WTC11 (cell line): ENCODE measurements at regions not wholly inside any gene's neighbourhood (a gene's known extent, or its start where the extent isn't known, plus 50 kb on each side); places are given as distances from the start of the nearest gene placed in this dataset.

Source experiments
- ATAC-seq: fragments of 200-7000 bp; cut with Tn5 transposase; 2 replicates; pipeline ENCODE4 v1.10.0; 2021; ENCODE audit warnings: mild to moderate bottlenecking, moderate library complexity
- CTCF ChIA-PET: fragments of 300-600 bp; sonication (Branson Sonifier 250); formaldehyde crosslinking; loops from one replicate; lab custom pipeline; 2021; ENCODE audit warnings: antibody characterized with exemption; lab: Charles Lee
- POLR2A ChIA-PET: fragments of 350-600 bp; sonication (Branson Sonifier 250); formaldehyde crosslinking; loops from one replicate; lab custom pipeline; 2021; ENCODE audit warnings: antibody characterized with exemption; lab: Charles Lee
- DNase-seq: peaks from one replicate; pipeline ENCODE4 v3.0.0; 2021; ENCODE audit warnings: low spot score
- H3K27ac Mint-ChIP-seq: 2 replicates; pipeline ENCODE4 v1.8.0; 2021; ENCODE audit warnings: mixed read lengths
- H3K27me3 Mint-ChIP-seq: 2 replicates; pipeline ENCODE4 v1.8.0; 2021; ENCODE audit warnings: low read depth, mild to moderate bottlenecking, moderate library complexity, mixed read lengths
- H3K36me3 Mint-ChIP-seq: 2 replicates; pipeline ENCODE4 v1.8.0; 2021; ENCODE audit warnings: mixed read lengths
- H3K4me1 Mint-ChIP-seq: 2 replicates; pipeline ENCODE4 v1.8.0; 2022; ENCODE audit warnings: mixed read lengths
- H3K4me3 Mint-ChIP-seq: 2 replicates; pipeline ENCODE4 v1.8.0; 2021; ENCODE audit warnings: mild to moderate bottlenecking, moderate library complexity, mixed read lengths
- H3K9me3 Mint-ChIP-seq: 2 replicates; pipeline ENCODE4 v1.8.0; 2021; ENCODE audit warnings: mixed read lengths
- ATF2 ChIP-seq: sonication (generic); formaldehyde crosslinking; IDR thresholded peaks from 2 replicates; pipeline ENCODE4 v1.8.1; 2022; ENCODE audit warnings: low read depth, missing genetic modification reagents, borderline replicate concordance
- E2F4 ChIP-seq: sonication (generic); formaldehyde crosslinking; IDR thresholded peaks from 2 replicates; pipeline ENCODE4 v1.8.1; 2022; ENCODE audit warnings: low read depth, mild to moderate bottlenecking, moderate library complexity, missing genetic modification reagents, borderline replicate concordance
- ELF4 ChIP-seq: sonication (generic); formaldehyde crosslinking; IDR thresholded peaks from 2 replicates; pipeline ENCODE4 v1.8.1; 2022; ENCODE audit warnings: low read depth, mild to moderate bottlenecking, moderate library complexity, missing genetic modification reagents
- ERG ChIP-seq: fragments of 250-450 bp; sonication (Bioruptor Pico); IDR thresholded peaks from 2 replicates; pipeline ENCODE4 v1.8.0; 2021; ENCODE audit warnings: mild to moderate bottlenecking
- ETV6 ChIP-seq: sonication (generic); formaldehyde crosslinking; IDR thresholded peaks from 2 replicates; pipeline ENCODE4 v1.8.1; 2022; ENCODE audit warnings: mild to moderate bottlenecking, missing genetic modification reagents
- FOXK1 ChIP-seq: sonication (generic); formaldehyde crosslinking; IDR thresholded peaks from 2 replicates; pipeline ENCODE4 v1.8.0; 2022; ENCODE audit warnings: mild to moderate bottlenecking, moderate library complexity, missing genetic modification reagents
- GABPB1 ChIP-seq: sonication (generic); formaldehyde crosslinking; IDR thresholded peaks from 2 replicates; pipeline ENCODE4 v1.8.1; 2023; ENCODE audit warnings: mild to moderate bottlenecking, missing genetic modification reagents
- GTF2I ChIP-seq: fragments of 250-450 bp; sonication (Bioruptor Pico); conservative IDR thresholded peaks from 2 replicates; pipeline ENCODE4 v1.4.0; 2021; ENCODE audit warnings: mild to moderate bottlenecking
- HMGA2 ChIP-seq: fragments of 250-450 bp; sonication (Bioruptor Pico); IDR thresholded peaks from 2 replicates; pipeline ENCODE4 v1.4.0; 2021; ENCODE audit warnings: mild to moderate bottlenecking, moderate library complexity
- IRF2 ChIP-seq: sonication (generic); formaldehyde crosslinking; IDR thresholded peaks from 2 replicates; pipeline ENCODE4 v1.8.0; 2022; ENCODE audit warnings: low read depth, missing genetic modification reagents, borderline replicate concordance
- NFE2L1 ChIP-seq: sonication (generic); formaldehyde crosslinking; IDR thresholded peaks from 2 replicates; pipeline ENCODE4 v1.8.1; 2023; ENCODE audit warnings: missing genetic modification reagents
- NR1H2 ChIP-seq: sonication (generic); formaldehyde crosslinking; IDR thresholded peaks from 2 replicates; pipeline ENCODE4 v1.9.0; 2021; ENCODE audit warnings: mild to moderate bottlenecking, moderate library complexity, missing genetic modification reagents
- RELA ChIP-seq: sonication (generic); formaldehyde crosslinking; IDR thresholded peaks from 2 replicates; pipeline ENCODE4 v1.8.1; 2022; ENCODE audit warnings: missing genetic modification reagents, mild to moderate bottlenecking, borderline replicate concordance
- RORB ChIP-seq: fragments of 250-450 bp; sonication (Bioruptor Pico); IDR thresholded peaks from 2 replicates; pipeline ENCODE4 v1.9.0; 2021; ENCODE audit warnings: mild to moderate bottlenecking
- SMAD3 ChIP-seq: sonication (generic); formaldehyde crosslinking; IDR thresholded peaks from 2 replicates; pipeline ENCODE4 v1.8.0; 2022; ENCODE audit warnings: missing genetic modification reagents, mild to moderate bottlenecking, borderline replicate concordance
- SOX15 ChIP-seq: fragments of 250-450 bp; sonication (Bioruptor Pico); IDR thresholded peaks from 2 replicates; pipeline ENCODE4 v1.9.0; 2021; ENCODE audit warnings: mild to moderate bottlenecking
- ZNF263 ChIP-seq: sonication (generic); formaldehyde crosslinking; IDR thresholded peaks from 2 replicates; pipeline ENCODE4 v1.8.1; 2022; ENCODE audit warnings: low read depth, mild to moderate bottlenecking, moderate library complexity, missing genetic modification reagents
- ZNF396 ChIP-seq: fragments of 250-450 bp; sonication (Bioruptor Pico); IDR thresholded peaks from 2 replicates; pipeline ENCODE4 v1.8.0; 2021; ENCODE audit warnings: mild to moderate bottlenecking, moderate library complexity, borderline replicate concordance
- ZSCAN18 ChIP-seq: fragments of 250-450 bp; sonication (Bioruptor Pico); IDR thresholded peaks from 2 replicates; pipeline ENCODE4 v2.1.2; 2022; ENCODE audit warnings: mild to moderate bottlenecking, moderate library complexity
- TF ChIP-seq, protein P1 (sequence below): sonication (generic); formaldehyde crosslinking; IDR thresholded peaks from 2 replicates; pipeline ENCODE4 v1.8.0; 2022; ENCODE audit warnings: mild to moderate bottlenecking, missing genetic modification reagents
- TF ChIP-seq, protein P2 (sequence below): sonication (generic); formaldehyde crosslinking; IDR thresholded peaks from 2 replicates; pipeline ENCODE4 v1.8.1; 2022; ENCODE audit warnings: mild to moderate bottlenecking, missing genetic modification reagents, moderate library complexity, borderline replicate concordance
- TF ChIP-seq, protein P3 (sequence below): sonication (generic); formaldehyde crosslinking; conservative IDR thresholded peaks from 2 replicates; pipeline ENCODE4 v1.8.1; 2022; ENCODE audit warnings: mild to moderate bottlenecking, missing genetic modification reagents

- no peak overlapping the region for H3K4me3 Mint-ChIP-seq
- TF ChIP-seq NR1H2 (CRISPR knock-in tag) (no peak), GABPB1 (no peak), RELA (no peak), RORB (CRISPR knock-in tag) (no peak), SOX15 (CRISPR knock-in tag) (no peak), ZNF263 (CRISPR knock-in tag) (no peak), E2F4 (CRISPR knock-in tag) (no peak), ZNF396 (CRISPR knock-in tag) (no peak), HMGA2 (CRISPR knock-in tag) (no peak), IRF2 (CRISPR knock-in tag) (no peak), FOXK1 (no peak), ATF2 (CRISPR knock-in tag) (no peak), SMAD3 (no peak), GTF2I (CRISPR knock-in tag) (no peak), NFE2L1 (CRISPR knock-in tag) (no peak)
- TF ChIP-seq, protein P1, sequence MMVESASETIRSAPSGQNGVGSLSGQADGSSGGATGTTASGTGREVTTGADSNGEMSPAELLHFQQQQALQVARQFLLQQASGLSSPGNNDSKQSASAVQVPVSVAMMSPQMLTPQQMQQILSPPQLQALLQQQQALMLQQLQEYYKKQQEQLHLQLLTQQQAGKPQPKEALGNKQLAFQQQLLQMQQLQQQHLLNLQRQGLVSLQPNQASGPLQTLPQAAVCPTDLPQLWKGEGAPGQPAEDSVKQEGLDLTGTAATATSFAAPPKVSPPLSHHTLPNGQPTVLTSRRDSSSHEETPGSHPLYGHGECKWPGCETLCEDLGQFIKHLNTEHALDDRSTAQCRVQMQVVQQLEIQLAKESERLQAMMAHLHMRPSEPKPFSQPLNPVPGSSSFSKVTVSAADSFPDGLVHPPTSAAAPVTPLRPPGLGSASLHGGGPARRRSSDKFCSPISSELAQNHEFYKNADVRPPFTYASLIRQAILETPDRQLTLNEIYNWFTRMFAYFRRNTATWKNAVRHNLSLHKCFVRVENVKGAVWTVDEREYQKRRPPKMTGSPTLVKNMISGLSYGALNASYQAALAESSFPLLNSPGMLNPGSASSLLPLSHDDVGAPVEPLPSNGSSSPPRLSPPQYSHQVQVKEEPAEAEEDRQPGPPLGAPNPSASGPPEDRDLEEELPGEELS (CRISPR knock-in tag): no peak
- TF ChIP-seq, protein P2, sequence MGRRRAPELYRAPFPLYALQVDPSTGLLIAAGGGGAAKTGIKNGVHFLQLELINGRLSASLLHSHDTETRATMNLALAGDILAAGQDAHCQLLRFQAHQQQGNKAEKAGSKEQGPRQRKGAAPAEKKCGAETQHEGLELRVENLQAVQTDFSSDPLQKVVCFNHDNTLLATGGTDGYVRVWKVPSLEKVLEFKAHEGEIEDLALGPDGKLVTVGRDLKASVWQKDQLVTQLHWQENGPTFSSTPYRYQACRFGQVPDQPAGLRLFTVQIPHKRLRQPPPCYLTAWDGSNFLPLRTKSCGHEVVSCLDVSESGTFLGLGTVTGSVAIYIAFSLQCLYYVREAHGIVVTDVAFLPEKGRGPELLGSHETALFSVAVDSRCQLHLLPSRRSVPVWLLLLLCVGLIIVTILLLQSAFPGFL (CRISPR knock-in tag): no peak
- ChIA-PET CTCF (no interaction called here), POLR2A (no interaction called here)
- peaks cover 5% of the 10 kb centered on the region for H3K4me1 Mint-ChIP-seq
- ATAC-seq (no peak), DNase-seq (no peak)
- H3K36me3 Mint-ChIP-seq: no peaks in the 10 kb centered on the region
- peaks cover 3% of the 10 kb centered on the region; the same call in 1 of the 2 replicates for H3K9me3 Mint-ChIP-seq
- H3K27me3 Mint-ChIP-seq: no peaks in the 10 kb centered on the region
- H3K27ac Mint-ChIP-seq: no peak overlapping the region
Observed at GRCh38 chr3:8157640-8158039, 344.0 kb upstream of the LMCD1 start.

DNA sequence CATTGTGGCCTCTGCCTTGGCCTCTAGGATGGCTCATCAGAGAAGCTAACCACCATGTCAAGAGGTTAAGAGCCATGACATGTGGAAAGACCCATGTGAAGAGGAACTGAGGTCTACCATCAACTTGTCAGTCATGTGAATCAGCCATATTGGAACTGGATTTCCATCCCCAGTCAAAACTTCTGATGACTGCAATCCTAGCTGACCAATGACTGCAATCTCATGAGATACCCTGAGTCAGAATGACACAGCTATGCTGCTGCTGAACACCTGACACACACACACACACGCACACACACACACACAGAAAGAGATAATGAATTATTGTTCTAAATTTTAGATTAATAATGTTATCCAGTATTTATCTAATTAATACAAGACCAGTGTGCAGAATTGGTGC lies 337.5 kb upstream of the LMCD1 start:
- no peak for ATAC-seq
- H3K4me1 Mint-ChIP-seq: peaks cover 2% of the 10 kb centered on the region; the same call in 1 of the 2 replicates
- TF ChIP-seq ELF4 (CRISPR knock-in tag): no peak
- no peak for TF ChIP-seq ERG
- TF ChIP-seq ZNF263 (CRISPR knock-in tag): no peak
- TF ChIP-seq, protein P3, sequence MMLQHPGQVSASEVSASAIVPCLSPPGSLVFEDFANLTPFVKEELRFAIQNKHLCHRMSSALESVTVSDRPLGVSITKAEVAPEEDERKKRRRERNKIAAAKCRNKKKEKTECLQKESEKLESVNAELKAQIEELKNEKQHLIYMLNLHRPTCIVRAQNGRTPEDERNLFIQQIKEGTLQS (CRISPR knock-in tag): no peak
- TF ChIP-seq E2F4 (CRISPR knock-in tag): no peak
- no peak for TF ChIP-seq ZNF396 (CRISPR knock-in tag)
- TF ChIP-seq ZSCAN18 (CRISPR knock-in tag): no peak
- no peak for TF ChIP-seq ETV6 (CRISPR knock-in tag)
- no peak for TF ChIP-seq RELA
- TF ChIP-seq, protein P2 (CRISPR knock-in tag): no peak
- TF ChIP-seq, all 79 proteins: peak for 0
- Mint-ChIP-seq H3K27ac (no peak overlapping the region), H3K36me3 (no peaks in the 10 kb centered on the region), H3K9me3 (peaks cover 13% of the 10 kb centered on the region; the same call in 1 of the 2 replicates), H3K27me3 (no peaks in the 10 kb centered on the region), H3K4me3 (no peak overlapping the region)
- ChIA-PET CTCF (no interaction called here), POLR2A (no interaction called here)
- DNase-seq: no peak
